Panc1 (cell line): ENCODE measurements at regions not wholly inside any gene's neighbourhood (a gene's known extent, or its start where the extent isn't known, plus 50 kb on each side); places are given as distances from the start of the nearest gene placed in this dataset.

ENCODE experiments used
- POLR2AphosphoS5 ChIP-seq: IDR thresholded peaks from 2 replicates; pipeline ENCODE4 v1.6.1; 2012; ENCODE audit warnings: mild to moderate bottlenecking, low read depth, low read length, moderate library complexity
- TCF7L2 ChIP-seq: IDR thresholded peaks from 2 replicates; pipeline ENCODE4 v1.6.1; 2011; ENCODE audit warnings: mild to moderate bottlenecking, low read depth, low read length, inconsistent platforms
- TF ChIP-seq, protein P1 (sequence below): fragments of 450-650 bp; IDR thresholded peaks from 2 replicates; pipeline ENCODE4 v1.5.1; 2017; ENCODE audit warnings: mild to moderate bottlenecking
- TF ChIP-seq, protein P2 (sequence below), 2 experiments: IDR thresholded peaks; 2 replicates each; pipeline ENCODE4 v1.6.1; 2011 to 2012; ENCODE audit warnings: low read depth in 2 of 2, control low read depth in 1 of 2, low read length in 1 of 2, mild to moderate bottlenecking in 1 of 2, moderate library complexity in 1 of 2; ENCODE audit not compliant: insufficient read depth in 1 of 2

DNA sequence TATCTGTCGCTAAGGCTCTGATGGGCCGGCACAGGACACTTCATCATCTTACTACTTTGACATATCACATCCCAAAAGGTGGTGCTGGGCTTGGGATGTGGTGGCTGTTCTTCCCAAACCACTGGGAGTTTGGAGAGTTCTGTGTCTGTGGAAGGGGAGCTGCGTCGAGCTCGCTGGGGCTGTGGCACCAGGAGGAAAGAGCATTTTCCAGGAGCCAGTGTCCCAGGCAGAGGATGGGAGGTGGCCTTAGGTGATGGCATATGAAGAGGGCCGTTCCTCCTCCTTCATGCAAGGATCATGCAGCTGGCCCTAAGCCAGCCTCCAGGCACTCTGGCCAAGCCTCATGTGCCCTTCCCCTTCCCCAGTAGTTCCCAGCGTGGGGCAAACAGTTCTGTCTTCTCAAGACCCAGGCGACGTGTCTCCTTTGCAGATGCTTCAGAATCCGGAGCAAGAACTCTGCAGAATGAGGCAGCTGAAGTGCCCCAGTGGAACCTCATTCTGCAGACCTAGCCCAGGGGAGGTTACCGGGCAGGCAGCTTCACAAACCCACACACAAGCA lies 89.4 kb upstream of the TNRC6C start:
- TF ChIP-seq POLR2AphosphoS5 (no peak), TCF7L2 (no peak)
- TF ChIP-seq, protein P1, sequence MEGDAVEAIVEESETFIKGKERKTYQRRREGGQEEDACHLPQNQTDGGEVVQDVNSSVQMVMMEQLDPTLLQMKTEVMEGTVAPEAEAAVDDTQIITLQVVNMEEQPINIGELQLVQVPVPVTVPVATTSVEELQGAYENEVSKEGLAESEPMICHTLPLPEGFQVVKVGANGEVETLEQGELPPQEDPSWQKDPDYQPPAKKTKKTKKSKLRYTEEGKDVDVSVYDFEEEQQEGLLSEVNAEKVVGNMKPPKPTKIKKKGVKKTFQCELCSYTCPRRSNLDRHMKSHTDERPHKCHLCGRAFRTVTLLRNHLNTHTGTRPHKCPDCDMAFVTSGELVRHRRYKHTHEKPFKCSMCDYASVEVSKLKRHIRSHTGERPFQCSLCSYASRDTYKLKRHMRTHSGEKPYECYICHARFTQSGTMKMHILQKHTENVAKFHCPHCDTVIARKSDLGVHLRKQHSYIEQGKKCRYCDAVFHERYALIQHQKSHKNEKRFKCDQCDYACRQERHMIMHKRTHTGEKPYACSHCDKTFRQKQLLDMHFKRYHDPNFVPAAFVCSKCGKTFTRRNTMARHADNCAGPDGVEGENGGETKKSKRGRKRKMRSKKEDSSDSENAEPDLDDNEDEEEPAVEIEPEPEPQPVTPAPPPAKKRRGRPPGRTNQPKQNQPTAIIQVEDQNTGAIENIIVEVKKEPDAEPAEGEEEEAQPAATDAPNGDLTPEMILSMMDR = no peak
- TF ChIP-seq, protein P2, sequence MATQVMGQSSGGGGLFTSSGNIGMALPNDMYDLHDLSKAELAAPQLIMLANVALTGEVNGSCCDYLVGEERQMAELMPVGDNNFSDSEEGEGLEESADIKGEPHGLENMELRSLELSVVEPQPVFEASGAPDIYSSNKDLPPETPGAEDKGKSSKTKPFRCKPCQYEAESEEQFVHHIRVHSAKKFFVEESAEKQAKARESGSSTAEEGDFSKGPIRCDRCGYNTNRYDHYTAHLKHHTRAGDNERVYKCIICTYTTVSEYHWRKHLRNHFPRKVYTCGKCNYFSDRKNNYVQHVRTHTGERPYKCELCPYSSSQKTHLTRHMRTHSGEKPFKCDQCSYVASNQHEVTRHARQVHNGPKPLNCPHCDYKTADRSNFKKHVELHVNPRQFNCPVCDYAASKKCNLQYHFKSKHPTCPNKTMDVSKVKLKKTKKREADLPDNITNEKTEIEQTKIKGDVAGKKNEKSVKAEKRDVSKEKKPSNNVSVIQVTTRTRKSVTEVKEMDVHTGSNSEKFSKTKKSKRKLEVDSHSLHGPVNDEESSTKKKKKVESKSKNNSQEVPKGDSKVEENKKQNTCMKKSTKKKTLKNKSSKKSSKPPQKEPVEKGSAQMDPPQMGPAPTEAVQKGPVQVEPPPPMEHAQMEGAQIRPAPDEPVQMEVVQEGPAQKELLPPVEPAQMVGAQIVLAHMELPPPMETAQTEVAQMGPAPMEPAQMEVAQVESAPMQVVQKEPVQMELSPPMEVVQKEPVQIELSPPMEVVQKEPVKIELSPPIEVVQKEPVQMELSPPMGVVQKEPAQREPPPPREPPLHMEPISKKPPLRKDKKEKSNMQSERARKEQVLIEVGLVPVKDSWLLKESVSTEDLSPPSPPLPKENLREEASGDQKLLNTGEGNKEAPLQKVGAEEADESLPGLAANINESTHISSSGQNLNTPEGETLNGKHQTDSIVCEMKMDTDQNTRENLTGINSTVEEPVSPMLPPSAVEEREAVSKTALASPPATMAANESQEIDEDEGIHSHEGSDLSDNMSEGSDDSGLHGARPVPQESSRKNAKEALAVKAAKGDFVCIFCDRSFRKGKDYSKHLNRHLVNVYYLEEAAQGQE (IDR thresholded peaks at IDR 0.05; ENCODE audit: insufficient read depth in 1 of 2, low read depth in 2 of 2, low read length in 1 of 2) = no peak
